Panc1 (cell line): ENCODE measurements at regions not wholly inside any gene's neighbourhood (a gene's known extent, or its start where the extent isn't known, plus 50 kb on each side); places are given as distances from the start of the nearest gene placed in this dataset.

Experiments used
- CTCF ChIP-seq: fragments of 450-650 bp; IDR thresholded peaks from 2 replicates; pipeline ENCODE4 v1.5.1; 2017; ENCODE audit warnings: mild to moderate bottlenecking
- POLR2AphosphoS5 ChIP-seq: IDR thresholded peaks from 2 replicates; pipeline ENCODE4 v1.6.1; 2012; ENCODE audit warnings: mild to moderate bottlenecking, low read depth, low read length, moderate library complexity
- REST ChIP-seq, 2 experiments: IDR thresholded peaks; 2 replicates each; pipeline ENCODE4 v1.6.1; 2011 to 2012; ENCODE audit warnings: low read depth in 2 of 2, control low read depth in 1 of 2, low read length in 1 of 2, mild to moderate bottlenecking in 1 of 2, moderate library complexity in 1 of 2; ENCODE audit not compliant: insufficient read depth in 1 of 2
- SIN3A ChIP-seq: IDR thresholded peaks from 2 replicates; pipeline ENCODE4 v1.6.1; 2012; ENCODE audit warnings: low read depth, mild to moderate bottlenecking, low read length, moderate library complexity, borderline replicate concordance; ENCODE audit not compliant: insufficient read depth
- TCF7L2 ChIP-seq: IDR thresholded peaks from 2 replicates; pipeline ENCODE4 v1.6.1; 2011; ENCODE audit warnings: mild to moderate bottlenecking, low read depth, low read length, inconsistent platforms

GRCh38 chr6:134667111-134667510 lies 282.8 kb downstream of the ALDH8A1 start:
- TF ChIP-seq CTCF (no peak), SIN3A (no peak), POLR2AphosphoS5 (no peak), REST (IDR thresholded peaks at IDR 0.05; ENCODE audit: insufficient read depth in 1 of 2, low read depth in 2 of 2, low read length in 1 of 2) (no peak), TCF7L2 (no peak)
